DND-41 (cell line): ENCODE measurements at regions not wholly inside any gene's neighbourhood (a gene's known extent, or its start where the extent isn't known, plus 50 kb on each side); places are given as distances from the start of the nearest gene placed in this dataset.

ENCODE experiments used
- CTCF ChIP-seq: IDR thresholded peaks from 2 replicates; pipeline ENCODE4 v1.5.1; 2012; ENCODE audit warnings: borderline replicate concordance, low read length, moderate library complexity, mild to moderate bottlenecking; ENCODE audit not compliant: poor library complexity, severe bottlenecking; ENCODE audit errors: extremely low read depth
- EZH2 ChIP-seq: IDR thresholded peaks from 3 replicates; pipeline ENCODE4 v1.6.1; 2012; ENCODE audit warnings: borderline replicate concordance, low read depth, mild to moderate bottlenecking, moderate library complexity, low read length, inconsistent platforms; ENCODE audit not compliant: severe bottlenecking

DNA sequence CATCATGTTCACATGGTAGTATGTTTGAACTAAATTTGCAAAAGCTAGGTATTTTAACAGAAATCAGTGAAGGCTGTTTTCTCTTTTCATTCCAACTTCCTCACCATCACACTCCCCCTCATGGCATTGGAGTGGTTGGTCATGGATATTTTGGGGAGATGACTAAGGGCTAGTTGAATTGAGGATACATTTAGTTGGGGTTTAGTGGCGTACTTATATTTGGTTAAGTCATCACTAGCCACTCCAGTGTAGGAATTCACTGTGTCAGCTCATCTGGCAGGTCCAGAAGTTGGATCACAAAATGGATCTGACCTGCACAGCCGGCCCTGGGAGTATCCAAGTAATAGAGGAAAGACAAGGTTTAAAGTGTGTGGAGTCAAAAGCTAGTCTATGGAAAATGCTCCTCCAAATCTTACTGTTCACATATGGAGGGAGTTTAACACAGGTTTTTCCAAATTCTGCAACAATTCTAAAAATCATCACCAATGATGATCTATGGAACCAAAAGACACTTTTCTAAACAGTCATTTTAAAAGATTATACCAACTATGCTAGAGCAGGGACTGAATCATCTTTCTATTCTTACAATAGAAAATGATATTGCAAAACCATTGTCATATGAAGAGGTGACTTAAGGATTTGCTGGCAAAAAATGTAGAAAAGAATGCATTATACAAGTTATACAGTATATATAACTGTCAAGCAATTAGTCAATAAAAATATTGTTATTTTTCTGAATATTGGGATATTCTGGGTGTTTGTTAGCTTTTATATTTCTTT lies 247.8 kb upstream of the PEX5L start:
- TF ChIP-seq CTCF (no peak), EZH2 (no peak)
